ENCODE measurements at regions not wholly inside any gene's neighbourhood (a gene's known extent, or its start where the extent isn't known, plus 50 kb on each side); places are given as distances from the start of the nearest gene placed in this dataset.
"Not testable (repeated sequence)": the region's sequence is repeated elsewhere in the genome, so short reads cannot be mapped to it uniquely, and the experiment has no call there.

DNA sequence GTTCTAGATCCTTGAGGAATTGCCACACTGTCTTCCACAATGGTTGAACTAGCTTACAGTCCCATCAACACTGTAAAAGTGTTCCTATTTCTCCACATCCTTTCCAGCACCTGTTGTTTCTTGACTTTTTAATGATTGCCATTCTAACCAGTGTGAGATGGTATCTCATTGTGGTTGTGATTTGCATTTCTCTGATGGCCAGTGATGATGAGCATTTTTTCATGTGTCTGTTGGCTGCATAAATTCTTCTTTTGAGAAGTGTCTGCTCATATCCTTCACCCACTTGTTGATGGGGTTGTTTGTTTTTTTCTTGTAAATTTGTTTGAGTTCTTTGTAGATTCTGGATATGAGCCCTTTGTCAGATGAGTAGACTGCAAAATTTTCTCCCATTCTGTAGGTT, 129.0 kb upstream of the HMGN3 start:
- H3K9ac ChIP-seq (ENCODE audit: low read length); H2BK12ac ChIP-seq (ENCODE audit: low read length); H2BK5ac ChIP-seq (ENCODE audit: low read depth, low read length, poor library complexity); H2AFZ ChIP-seq (ENCODE audit: insufficient read depth, low read length, poor library complexity); H3K4ac ChIP-seq (ENCODE audit: low read depth, low read length); DNase-seq; H4K8ac ChIP-seq (ENCODE audit: low read depth, low read length); H3K27me3 ChIP-seq (ENCODE audit: insufficient read depth, low read length); H3K79me1 ChIP-seq (ENCODE audit: low read length); H4K12ac ChIP-seq (ENCODE audit: low read depth, low read length); H3K27ac ChIP-seq (ENCODE audit: low read depth, low read length); H3K9me3 ChIP-seq (ENCODE audit: insufficient read depth, low read depth, low read length); H3K79me2 ChIP-seq (ENCODE audit: control insufficient read depth, insufficient read depth, low read length, poor library complexity); H4K91ac ChIP-seq (ENCODE audit: low read depth, low read length); H2AK5ac ChIP-seq (ENCODE audit: low read length); H3K14ac ChIP-seq (ENCODE audit: low read length); H3K4me1 ChIP-seq (ENCODE audit: control insufficient read depth in 1 of 2, insufficient read depth in 2 of 2, low read length in 2 of 2); H3K36me3 ChIP-seq (ENCODE audit: control insufficient read depth in 1 of 2, insufficient read depth in 2 of 2, low read length in 2 of 2); H3K23ac ChIP-seq (ENCODE audit: low read length); H3K4me2 ChIP-seq (ENCODE audit: low read length); H2BK120ac ChIP-seq (ENCODE audit: insufficient read depth, low read length, poor library complexity); H3K18ac ChIP-seq (ENCODE audit: low read length); H3K4me3 ChIP-seq (ENCODE audit: low read depth, low read length): not testable (repeated sequence)

DNA sequence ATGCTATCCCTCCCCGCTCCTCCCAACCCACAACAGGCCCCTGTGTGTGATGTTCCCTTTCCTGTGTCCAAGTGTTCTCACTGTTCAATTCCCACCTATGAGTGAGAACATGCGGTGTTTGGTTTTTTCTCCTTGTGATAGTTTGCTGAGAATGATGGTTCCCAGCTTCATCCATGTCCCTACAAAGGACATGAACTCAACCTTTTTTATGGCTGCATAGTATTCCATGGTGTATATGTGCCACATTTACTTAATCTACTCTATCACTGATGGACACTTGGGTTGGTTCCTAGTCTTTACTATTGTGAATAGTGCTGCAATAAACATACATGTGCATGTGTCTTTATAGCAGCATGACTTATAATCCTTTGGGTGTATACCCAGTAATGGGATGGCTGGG, 126.6 kb upstream of the HMGN3 start:
- H2BK120ac ChIP-seq (ENCODE audit: insufficient read depth, low read length, poor library complexity); H3K9me3 ChIP-seq (ENCODE audit: insufficient read depth, low read depth, low read length); H2AK5ac ChIP-seq (ENCODE audit: low read length); H3K79me2 ChIP-seq (ENCODE audit: control insufficient read depth, insufficient read depth, low read length, poor library complexity); H3K4ac ChIP-seq (ENCODE audit: low read depth, low read length); H3K23ac ChIP-seq (ENCODE audit: low read length); H3K18ac ChIP-seq (ENCODE audit: low read length); H3K79me1 ChIP-seq (ENCODE audit: low read length); H3K4me3 ChIP-seq (ENCODE audit: low read depth, low read length); H3K4me1 ChIP-seq (ENCODE audit: control insufficient read depth in 1 of 2, insufficient read depth in 2 of 2, low read length in 2 of 2); H3K4me2 ChIP-seq (ENCODE audit: low read length); H3K27ac ChIP-seq (ENCODE audit: low read depth, low read length); DNase-seq; H3K36me3 ChIP-seq (ENCODE audit: control insufficient read depth in 1 of 2, insufficient read depth in 2 of 2, low read length in 2 of 2); H3K27me3 ChIP-seq (ENCODE audit: insufficient read depth, low read length); H4K91ac ChIP-seq (ENCODE audit: low read depth, low read length); H3K9ac ChIP-seq (ENCODE audit: low read length); H4K12ac ChIP-seq (ENCODE audit: low read depth, low read length); H2AFZ ChIP-seq (ENCODE audit: insufficient read depth, low read length, poor library complexity); H2BK12ac ChIP-seq (ENCODE audit: low read length); H3K14ac ChIP-seq (ENCODE audit: low read length); H4K8ac ChIP-seq (ENCODE audit: low read depth, low read length); H2BK5ac ChIP-seq (ENCODE audit: low read depth, low read length, poor library complexity): not testable (repeated sequence)
- no CpG with 5 or more reads among the region's 2 CpGs for WGBS (ENCODE audit: extremely low coverage, insufficient coverage, insufficient read length)

GRCh38 chr6:79353226-79353625, 118.7 kb upstream of the HMGN3 start:
- H2BK12ac ChIP-seq (ENCODE audit: low read length), result no peak overlapping the region
- H3K36me3 ChIP-seq (ENCODE audit: control insufficient read depth in 1 of 2, insufficient read depth in 2 of 2, low read length in 2 of 2), result no peaks in the 10 kb centered on the region
- no peak overlapping the region for H2BK120ac ChIP-seq (ENCODE audit: insufficient read depth, low read length, poor library complexity)
- H3K27ac ChIP-seq (ENCODE audit: low read depth, low read length), result no peak overlapping the region
- H3K79me1 ChIP-seq (ENCODE audit: low read length), result no peaks in the 10 kb centered on the region
- H3K27me3 ChIP-seq (ENCODE audit: insufficient read depth, low read length), result no peaks in the 10 kb centered on the region
- H3K9me3 ChIP-seq (ENCODE audit: insufficient read depth, low read depth, low read length), result no peaks in the 10 kb centered on the region
- H3K79me2 ChIP-seq (ENCODE audit: control insufficient read depth, insufficient read depth, low read length, poor library complexity), result no peaks in the 10 kb centered on the region
- no peak overlapping the region for H4K12ac ChIP-seq (ENCODE audit: low read depth, low read length)
- H2BK5ac ChIP-seq (ENCODE audit: low read depth, low read length, poor library complexity), result no peak overlapping the region
- no peak overlapping the region for H3K9ac ChIP-seq (ENCODE audit: low read length)
- no peak overlapping the region for H3K4me3 ChIP-seq (ENCODE audit: low read depth, low read length)
- H3K18ac ChIP-seq (ENCODE audit: low read length), result no peak overlapping the region
- H2AK5ac ChIP-seq (ENCODE audit: low read length), result no peak overlapping the region
- H4K8ac ChIP-seq (ENCODE audit: low read depth, low read length), result no peak overlapping the region
- WGBS (ENCODE audit: extremely low coverage, insufficient coverage, insufficient read length), result no CpG with 5 or more reads among the region's 4 CpGs
- H3K14ac ChIP-seq (ENCODE audit: low read length), result no peak overlapping the region
- no peak for DNase-seq
- H4K91ac ChIP-seq (ENCODE audit: low read depth, low read length), result no peak overlapping the region
- no peak overlapping the region for H2AFZ ChIP-seq (ENCODE audit: insufficient read depth, low read length, poor library complexity)
- H3K4me2 ChIP-seq (ENCODE audit: low read length), result no peak overlapping the region
- no peak overlapping the region for H3K23ac ChIP-seq (ENCODE audit: low read length)
- no peak overlapping the region for H3K4ac ChIP-seq (ENCODE audit: low read depth, low read length)
- no peaks in the 10 kb centered on the region for H3K4me1 ChIP-seq (ENCODE audit: control insufficient read depth in 1 of 2, insufficient read depth in 2 of 2, low read length in 2 of 2)

- no peaks in the 10 kb centered on the region for H3K36me3 ChIP-seq (ENCODE audit: control insufficient read depth in 1 of 2, insufficient read depth in 2 of 2, low read length in 2 of 2)
- no CpG with 5 or more reads among the region's 5 CpGs for WGBS (ENCODE audit: extremely low coverage, insufficient coverage, insufficient read length)
- H3K4ac ChIP-seq (ENCODE audit: low read depth, low read length), result no peak overlapping the region
Measured at GRCh38 chr6:79338493-79338892, 104.0 kb upstream of the HMGN3 start.

More at GRCh38 chr6:79338493-79338892, 104.0 kb upstream of the HMGN3 start:
- Histone ChIP-seq H3K18ac (ENCODE audit: low read length) (no peak overlapping the region), H3K14ac (ENCODE audit: low read length) (no peak overlapping the region), H3K27ac (ENCODE audit: low read depth, low read length) (no peak overlapping the region), H2BK5ac (ENCODE audit: low read depth, low read length, poor library complexity) (no peak overlapping the region), H2BK12ac (ENCODE audit: low read length) (no peak overlapping the region), H4K12ac (ENCODE audit: low read depth, low read length) (no peak overlapping the region), H3K79me2 (ENCODE audit: control insufficient read depth, insufficient read depth, low read length, poor library complexity) (no peaks in the 10 kb centered on the region), H3K4me3 (ENCODE audit: low read depth, low read length) (no peak overlapping the region), H2AFZ (ENCODE audit: insufficient read depth, low read length, poor library complexity) (no peak overlapping the region), H3K4me2 (ENCODE audit: low read length) (no peak overlapping the region), H3K27me3 (ENCODE audit: insufficient read depth, low read length) (no peaks in the 10 kb centered on the region), H3K79me1 (ENCODE audit: low read length) (no peaks in the 10 kb centered on the region), H3K9me3 (ENCODE audit: insufficient read depth, low read depth, low read length) (no peaks in the 10 kb centered on the region), H4K8ac (ENCODE audit: low read depth, low read length) (no peak overlapping the region), H2BK120ac (ENCODE audit: insufficient read depth, low read length, poor library complexity) (no peak overlapping the region), H2AK5ac (ENCODE audit: low read length) (no peak overlapping the region), H4K91ac (ENCODE audit: low read depth, low read length) (no peak overlapping the region), H3K4me1 (ENCODE audit: control insufficient read depth in 1 of 2, insufficient read depth in 2 of 2, low read length in 2 of 2) (no peaks in the 10 kb centered on the region), H3K23ac (ENCODE audit: low read length) (no peak overlapping the region), H3K9ac (ENCODE audit: low read length) (no peak overlapping the region)
- DNase-seq, result no peak

Measured in trophoblast cell (in vitro differentiated cells and primary cell).